ENCODE measurements at regions not wholly inside any gene's neighbourhood (a gene's known extent, or its start where the extent isn't known, plus 50 kb on each side); places are given as distances from the start of the nearest gene placed in this dataset.

- DNase-seq = no peak
Observed at GRCh38 chr12:60152756-60153155, 556.9 kb downstream of the SLC16A7 start.

- DNase-seq = no peak
Observed at GRCh38 chr12:60159761-60160160, 563.9 kb downstream of the SLC16A7 start.

GRCh38 chr12:60162988-60163720, 567.3 kb downstream of the SLC16A7 start:
- no peak for DNase-seq

- DNase-seq = no peak
Observed at GRCh38 chr12:60165781-60166180, 570.0 kb downstream of the SLC16A7 start.

- no peak for DNase-seq
Observed at GRCh38 chr12:60168441-60168840, 572.6 kb downstream of the SLC16A7 start.

- no peak for DNase-seq
Observed at GRCh38 chr12:60169904-60170303, 574.1 kb downstream of the SLC16A7 start.

- DNase-seq = no peak
Observed at GRCh38 chr12:60172266-60173211, 576.7 kb downstream of the SLC16A7 start.

- DNase-seq = no peak
Observed at GRCh38 chr12:60173224-60174170, 577.7 kb downstream of the SLC16A7 start.

DNA sequence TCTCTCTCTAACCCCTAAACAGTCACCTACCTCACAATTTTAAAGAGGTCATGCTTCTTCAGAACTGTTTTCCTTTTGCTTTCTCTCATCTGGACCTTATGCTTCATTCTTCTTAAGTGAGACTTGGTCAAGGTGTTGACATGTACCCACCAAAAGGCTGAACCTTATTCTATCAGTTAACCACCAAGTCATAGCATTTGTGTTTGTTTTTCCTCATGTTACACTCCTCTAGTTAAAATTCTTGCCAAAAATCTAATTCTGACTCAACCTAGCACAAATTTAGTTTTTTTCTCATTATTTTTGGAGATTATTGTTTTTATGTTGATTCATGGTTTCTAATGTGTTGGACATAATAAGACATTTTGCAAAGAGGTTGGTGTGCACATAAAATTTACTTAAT, 578.6 kb downstream of the SLC16A7 start:
- DNase-seq = no peak

GRCh38 chr12:60174941-60175340, 579.1 kb downstream of the SLC16A7 start:
- DNase-seq = no peak

DNA sequence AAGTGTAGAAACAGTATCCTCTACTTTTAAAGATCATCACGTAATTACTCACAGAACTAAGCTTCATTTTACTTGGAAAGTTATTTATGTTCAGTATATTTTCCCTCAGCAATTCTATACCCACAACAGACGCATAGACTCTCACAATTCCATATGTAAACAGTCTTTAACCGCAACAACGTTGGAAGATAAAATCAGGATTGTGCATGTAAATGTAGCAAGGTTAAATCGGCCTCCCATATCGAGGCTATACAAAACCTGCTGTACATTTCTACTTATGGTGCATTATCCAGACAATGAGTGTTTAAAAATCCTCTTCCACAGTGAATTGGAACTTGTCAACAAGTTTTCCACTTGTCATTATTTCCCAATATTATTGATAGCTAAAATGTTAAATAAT, 581.1 kb downstream of the SLC16A7 start:
- DNase-seq = no peak

DNA sequence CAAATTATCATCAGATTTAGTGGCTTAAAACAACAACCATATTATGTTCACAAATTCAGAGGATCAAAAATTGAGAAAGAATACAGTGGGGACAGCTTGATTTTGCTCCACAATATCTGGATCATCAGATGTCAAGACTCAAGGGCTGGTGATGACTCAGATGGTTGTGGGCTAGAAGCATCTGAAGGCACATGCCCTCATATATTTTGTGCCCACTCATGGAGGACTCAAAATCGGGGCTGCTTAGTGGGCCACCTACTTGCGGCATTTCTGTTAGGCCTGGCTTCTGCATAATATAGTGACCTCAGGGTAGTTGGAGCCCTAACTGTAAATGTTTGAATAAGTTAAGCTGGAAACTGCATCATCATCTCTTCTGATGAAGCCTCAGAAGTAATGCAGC, 584.5 kb downstream of the SLC16A7 start:
- no peak for DNase-seq

GRCh38 chr12:60182354-60182753, 586.5 kb downstream of the SLC16A7 start:
- no peak for DNase-seq

DNA sequence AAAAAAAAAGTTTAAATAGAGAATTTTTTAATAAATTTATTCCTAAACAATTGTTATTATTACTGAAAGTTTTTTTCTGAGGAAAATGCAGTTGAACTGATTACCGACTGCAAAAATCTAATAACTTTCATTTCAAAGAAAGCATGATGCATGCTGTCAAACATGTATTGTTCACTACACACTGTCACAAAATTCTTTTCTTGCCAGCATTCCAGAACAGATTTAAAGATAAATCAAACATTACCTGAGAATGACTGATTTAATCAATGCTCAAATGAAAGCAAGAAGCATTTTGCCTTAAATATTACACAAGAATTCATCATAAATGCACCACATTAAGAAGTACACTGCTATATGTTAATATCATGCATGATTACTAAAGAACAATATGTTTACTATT, 588.3 kb downstream of the SLC16A7 start:
- no peak for DNase-seq

- no peak for DNase-seq
Observed at GRCh38 chr12:60185060-60185459, 589.2 kb downstream of the SLC16A7 start.

DNA sequence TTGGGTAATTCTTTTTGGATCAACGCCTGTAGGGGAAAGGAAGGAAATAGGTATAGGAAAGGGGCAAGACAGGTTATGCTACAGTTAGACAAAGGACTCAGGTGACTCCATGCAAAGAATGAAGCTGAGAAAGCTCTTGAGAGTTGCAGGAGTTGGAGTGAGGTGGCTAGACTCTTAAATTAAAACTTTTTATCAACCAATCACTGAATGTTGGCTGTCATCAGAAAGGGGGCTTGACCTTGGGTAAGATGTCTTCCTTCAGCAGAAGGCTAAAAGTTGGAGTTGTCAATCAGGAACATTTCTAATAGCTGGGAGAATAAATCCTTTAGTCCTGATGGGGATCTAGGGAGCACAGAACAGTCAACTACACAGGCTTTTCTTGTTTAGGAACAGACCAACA, 595.4 kb downstream of the SLC16A7 start:
- DNase-seq = no peak

DNA sequence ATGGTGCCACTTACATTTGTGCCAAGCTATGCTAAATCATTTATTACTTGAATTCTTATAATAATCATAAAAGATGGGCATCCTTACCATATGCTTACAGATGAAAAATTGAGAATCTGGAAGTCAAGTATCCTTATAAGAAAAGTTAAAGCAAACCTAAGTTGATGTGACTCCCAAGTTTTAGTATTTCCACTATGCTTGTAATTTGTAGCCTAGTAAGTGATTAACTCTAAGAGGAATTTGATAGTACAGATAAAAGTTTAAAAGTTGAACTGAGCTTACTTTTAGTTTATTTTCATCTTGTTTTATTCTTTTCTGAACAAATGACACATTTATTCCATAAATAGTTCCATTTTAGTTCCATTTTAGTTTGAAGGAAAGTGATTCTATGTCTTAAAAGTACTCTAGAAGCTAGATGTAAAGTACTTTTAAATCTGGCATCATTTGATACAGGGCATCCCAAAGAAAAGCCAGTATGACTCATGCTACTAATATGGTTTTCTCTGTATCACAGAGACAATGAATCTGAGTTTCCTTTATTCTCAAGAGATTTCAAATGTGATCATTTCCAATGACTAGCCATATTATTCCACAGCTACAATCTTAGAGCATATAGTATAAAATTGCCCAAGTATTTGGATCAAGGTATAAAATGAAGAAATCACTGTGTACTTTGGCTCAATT, 596.0 kb downstream of the SLC16A7 start:
- DNase-seq = no peak

DNA sequence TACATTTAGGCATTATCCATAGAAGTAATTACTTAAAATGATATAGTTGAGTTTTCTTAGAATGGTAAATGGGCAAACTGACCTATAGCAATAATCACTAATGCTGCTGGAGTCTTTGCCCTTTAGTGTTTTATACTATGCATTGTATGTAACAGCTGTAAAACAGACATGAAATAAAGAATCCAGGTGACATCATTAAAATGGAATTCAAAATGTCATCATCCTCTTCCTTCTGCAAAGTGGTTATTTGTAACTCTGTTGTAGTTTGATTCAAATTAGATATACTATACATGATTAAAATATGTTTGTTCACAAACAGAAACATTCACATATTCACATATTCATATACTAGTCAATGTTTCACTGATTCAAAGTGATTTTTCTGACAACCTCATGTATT, 598.8 kb downstream of the SLC16A7 start:
- no peak for DNase-seq

DNA sequence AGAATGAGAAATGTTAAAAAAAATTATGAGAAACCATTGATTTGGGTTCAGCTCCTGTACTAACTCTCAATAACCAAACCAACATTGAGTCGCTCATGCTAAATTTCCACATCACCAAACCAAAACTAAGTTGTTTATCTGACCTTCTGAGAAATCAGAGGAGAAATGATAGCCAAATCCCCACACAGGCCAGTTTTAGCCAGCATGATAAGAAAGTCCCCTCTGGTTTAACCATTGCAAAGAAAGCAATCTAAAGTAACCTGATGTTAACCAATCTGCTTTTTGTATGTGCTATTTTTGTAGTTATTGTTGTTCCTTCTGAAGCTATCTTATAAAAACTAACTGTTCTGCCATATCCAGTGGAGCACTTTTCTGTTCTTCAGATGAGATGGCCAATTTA, 599.7 kb downstream of the SLC16A7 start:
- no peak for DNase-seq

- no peak for DNase-seq
Observed at GRCh38 chr12:60196366-60196765, 600.5 kb downstream of the SLC16A7 start.

DNA sequence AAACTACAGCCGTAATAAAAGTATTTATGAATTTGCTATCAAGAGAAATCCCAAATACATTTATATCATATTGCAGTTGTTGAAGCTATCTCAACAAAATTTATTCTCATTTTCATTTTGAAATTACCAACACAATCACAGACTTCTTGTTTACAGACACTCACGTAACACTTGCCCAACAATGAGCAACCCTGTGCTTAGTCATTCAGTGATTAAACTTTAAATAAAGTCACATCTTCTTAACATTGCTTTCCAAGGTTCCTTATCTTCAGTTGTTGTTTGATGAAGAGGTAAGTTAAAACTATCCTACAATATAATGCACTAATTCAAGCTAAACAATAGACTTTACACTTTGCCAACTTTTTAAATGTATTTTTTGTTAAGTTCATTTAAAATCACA, 601.8 kb downstream of the SLC16A7 start:
- DNase-seq = no peak

GRCh38 chr12:60201891-60202290, 606.1 kb downstream of the SLC16A7 start:
- DNase-seq = no peak
